RWPE1 (cell line): ENCODE measurements at regions not wholly inside any gene's neighbourhood (a gene's known extent, or its start where the extent isn't known, plus 50 kb on each side); places are given as distances from the start of the nearest gene placed in this dataset.

ENCODE experiments used
- CTCF ChIA-PET: fragments of 350-600 bp; sonication (Branson Sonifier 250); formaldehyde crosslinking; extraction: SDS; loops from one replicate; lab custom pipeline; 2021; lab: Yijun Ruan, JAX
- POLR2A ChIA-PET: fragments of 400-600 bp; formaldehyde crosslinking; extraction: SDS; loops from one replicate; lab custom pipeline; 2020; ENCODE audit warnings: antibody characterized with exemption; ENCODE audit not compliant: low non-redundant PET; lab: Yijun Ruan, JAX
- DNase-seq: peaks from one replicate; pipeline ENCODE4 v3.0.0; 2012; ENCODE audit warnings: low spot score
- H3K27ac ChIP-seq: fragments of 450-650 bp; 2 replicates; pipeline ENCODE4 v1.5.1; 2017
- CTCF ChIP-seq: fragments of 450-650 bp; conservative IDR thresholded peaks from 2 replicates; pipeline ENCODE4 v1.5.1; 2017; ENCODE audit warnings: low read depth, mild to moderate bottlenecking

GRCh38 chr14:50037240-50037639, 79.1 kb downstream of the VCPKMT start:
- TF ChIP-seq CTCF: no peak
- ChIA-PET POLR2A (no interaction called here), CTCF (interaction anchor here (1.5 kb wide), 1 partner anchor 18 kb away, joined by 4 read pairs; no protein-coding TSS in a partner anchor)
- DNase-seq: no peak
- peak overlapping the region; percentile 85; the same call in 1 of the 2 replicates for H3K27ac ChIP-seq

GRCh38 chr14:50037852-50038251, 78.5 kb downstream of the VCPKMT start:
- H3K27ac ChIP-seq: peak overlapping the region; percentile 85
- no peak for TF ChIP-seq CTCF
- no peak for DNase-seq
- POLR2A ChIA-PET: interaction anchor here (1.0 kb wide), 1 partner anchor 185 kb away, joined by 4 read pairs; the partner anchor contains the start of gene NEMF
- CTCF ChIA-PET: interaction anchor here (1.5 kb wide), 1 partner anchor 19 kb away, joined by 4 read pairs; no protein-coding TSS in a partner anchor

- ChIA-PET POLR2A (interaction anchor here (0.9 to 1.0 kb wide), 2 partner anchors 31 to 186 kb away, joined by 4 read pairs; partner anchors contain the start of gene NEMF), CTCF (interaction anchor here (1.1 to 1.5 kb wide), 2 partner anchors 20 to 176 kb away, joined by 4 read pairs; no protein-coding TSS in a partner anchor)
These were observed 77.8 kb downstream of the VCPKMT start for GRCh38 chr14:50038398-50039119.

GRCh38 chr14:50039120-50039517, 77.3 kb downstream of the VCPKMT start:
- TF ChIP-seq CTCF: no peak
- H3K27ac ChIP-seq: peak overlapping the region; percentile 85
- CTCF ChIA-PET: interaction anchor here (1.1 kb wide), 1 partner anchor 177 kb away, joined by 4 read pairs; no protein-coding TSS in a partner anchor
- POLR2A ChIA-PET: interaction anchor here (0.9 kb wide), 1 partner anchor 32 kb away, joined by 4 read pairs; no protein-coding TSS in a partner anchor
- no peak for DNase-seq

More at GRCh38 chr14:50038398-50039119, 77.8 kb downstream of the VCPKMT start:
- TF ChIP-seq CTCF: no peak
- DNase-seq: peak; percentile 84
- peak overlapping the region; percentile 85 for H3K27ac ChIP-seq

- peak; percentile 48 for DNase-seq
- no peak for TF ChIP-seq CTCF
- CTCF ChIA-PET: interaction anchor here (1.1 kb wide), 1 partner anchor 178 kb away, joined by 4 read pairs; no protein-coding TSS in a partner anchor
- POLR2A ChIA-PET: interaction anchor here (0.6 kb wide), 2 partner anchors 41 to 140 kb away, joined by 3 read pairs; no protein-coding TSS in a partner anchor
- peak overlapping the region; percentile 85 for H3K27ac ChIP-seq
These were observed 76.5 kb downstream of the VCPKMT start for GRCh38 chr14:50039734-50040400.

GRCh38 chr14:50040401-50040775, 76.0 kb downstream of the VCPKMT start:
- ChIA-PET CTCF (no interaction called here), POLR2A (interaction anchor here (0.6 kb wide), 2 partner anchors 41 to 141 kb away, joined by 3 read pairs; no protein-coding TSS in a partner anchor)
- peak; percentile 76 for DNase-seq
- TF ChIP-seq CTCF: no peak
- H3K27ac ChIP-seq: peak overlapping the region; percentile 85
